OCI-LY7 (cell line): ENCODE measurements at regions not wholly inside any gene's neighbourhood (a gene's known extent, or its start where the extent isn't known, plus 50 kb on each side); places are given as distances from the start of the nearest gene placed in this dataset.

Experiments
- BruUV-seq: library from RNA; stranded (reverse); fragments of 400-500 nt; replicated peaks from 2 replicates; lab custom pipeline; 2021; lab: Mats Ljungman, UMichigan
- CTCF ChIA-PET: fragments of 300-600 bp; sonication (Branson Sonifier 250); formaldehyde crosslinking; loops from one replicate; lab custom pipeline; 2022; ENCODE audit warnings: antibody characterized with exemption; ENCODE audit not compliant: unreplicated experiment; lab: Charles Lee
- POLR2A ChIA-PET: fragments of 300-600 bp; sonication (Branson Sonifier 250); formaldehyde crosslinking; loops from one replicate; lab custom pipeline; 2022; ENCODE audit warnings: antibody characterized with exemption; lab: Charles Lee
- DNase-seq: peaks from one replicate; pipeline ENCODE4 v3.0.0-alpha.2; 2015; ENCODE audit warnings: low spot score
- H2AFZ ChIP-seq: fragments of 200-600 bp; sonication (generic), shearing (Covaris generic); 2 replicates; pipeline ENCODE4 v1.6.1; 2014; ENCODE audit warnings: mild to moderate bottlenecking, antibody characterized with exemption, low read length, moderate library complexity
- H3K27ac ChIP-seq: fragments of 200-600 bp; sonication (generic); 2 replicates; pipeline ENCODE4 v1.5.1; 2014; ENCODE audit warnings: mixed run types, low read depth, mild to moderate bottlenecking, moderate library complexity, low read length, inconsistent platforms; ENCODE audit not compliant: poor library complexity, severe bottlenecking
- H3K36me3 ChIP-seq: fragments of 200-600 bp; sonication (generic); 2 replicates; pipeline ENCODE4 v1.6.1; 2014; ENCODE audit warnings: mild to moderate bottlenecking, antibody characterized with exemption, low read length, moderate library complexity, mixed read lengths; ENCODE audit not compliant: insufficient read depth
- H3K4me1 ChIP-seq: fragments of 200-600 bp; sonication (generic); 2 replicates; pipeline ENCODE4 v1.5.1; 2014; ENCODE audit warnings: mild to moderate bottlenecking, low read length; ENCODE audit not compliant: insufficient read depth, poor library complexity, severe bottlenecking
- H3K4me2 ChIP-seq: fragments of 200-600 bp; sonication (generic); 2 replicates; pipeline ENCODE4 v1.6.1; 2014; ENCODE audit warnings: mild to moderate bottlenecking, low read length
- H3K4me3 ChIP-seq: fragments of 200-600 bp; sonication (generic); 2 replicates; pipeline ENCODE4 v1.5.1; 2014; ENCODE audit warnings: mild to moderate bottlenecking, low read depth, low read length; ENCODE audit not compliant: poor library complexity, severe bottlenecking
- H3K79me2 ChIP-seq: fragments of 200-600 bp; sonication (generic); 2 replicates; pipeline ENCODE4 v1.6.1; 2016; ENCODE audit warnings: low read depth, mild to moderate bottlenecking, low read length, moderate library complexity, mixed read lengths; ENCODE audit not compliant: insufficient read depth
- H3K9me2 ChIP-seq: fragments of 200-600 bp; sonication (generic); 2 replicates; pipeline ENCODE4 v1.6.1; 2016; ENCODE audit warnings: mild to moderate bottlenecking, low read length, mixed read lengths; ENCODE audit not compliant: insufficient read depth
- H3K9me3 ChIP-seq: fragments of 200-600 bp; sonication (generic); 2 replicates; pipeline ENCODE4 v1.6.1; 2014; ENCODE audit warnings: mild to moderate bottlenecking, mixed run types, low read length, mixed read lengths
- H4K20me1 ChIP-seq: fragments of 200-600 bp; sonication (generic); 2 replicates; pipeline ENCODE4 v1.6.1; 2014; ENCODE audit warnings: mild to moderate bottlenecking, antibody characterized with exemption, low read length, moderate library complexity, mixed read lengths; ENCODE audit not compliant: insufficient read depth
- CTCF ChIP-seq: fragments of 200-600 bp; sonication (generic); conservative IDR thresholded peaks from 2 replicates; pipeline ENCODE4 v1.5.1; 2014; ENCODE audit warnings: mild to moderate bottlenecking, antibody characterized with exemption, low read length, moderate library complexity, mixed read lengths
- EZH2phosphoT487 ChIP-seq: fragments of 200-600 bp; sonication (generic); IDR thresholded peaks from 2 replicates; pipeline ENCODE4 v1.6.1; 2018; ENCODE audit warnings: low read depth, borderline replicate concordance, mild to moderate bottlenecking, mixed run types, antibody characterized with exemption, low read length, moderate library complexity, mixed read lengths
- intact Hi-C: fragments of 100-400 bp; cut with micrococcal nuclease; formaldehyde crosslinking; loops from one replicate; pipeline ENCODE4 v1.10.0; 2022; ENCODE audit not compliant: unreplicated experiment

GRCh38 chr3:104916971-104917370 is 449.7 kb upstream of the ALCAM start:
- intact Hi-C loops: no loop called here
- Histone ChIP-seq H3K4me2 (no peak overlapping the region), H2AFZ (no peak overlapping the region), H3K79me2 (no peaks in the 10 kb centered on the region), H3K36me3 (no peaks in the 10 kb centered on the region), H3K4me3 (no peak overlapping the region), H3K9me3 (no peaks in the 10 kb centered on the region), H3K9me2 (no peaks in the 10 kb centered on the region), H4K20me1 (no peaks in the 10 kb centered on the region), H3K27ac (no peak overlapping the region), H3K4me1 (no peaks in the 10 kb centered on the region)
- POLR2A ChIA-PET: interaction anchor here (0.5 to 0.6 kb wide), 2 partner anchors 35 to 723 kb away, joined by 3 read pairs; no protein-coding TSS in a partner anchor
- no peak for DNase-seq
- TF ChIP-seq CTCF (no peak), EZH2phosphoT487 (no peak)
- CTCF ChIA-PET: no interaction called here
- BruUV-seq: no TSS peak

GRCh38 chr3:104920512-104920911 is 446.2 kb upstream of the ALCAM start:
- Histone ChIP-seq H3K4me2 (no peak overlapping the region), H3K27ac (no peak overlapping the region), H3K4me3 (no peak overlapping the region), H4K20me1 (no peaks in the 10 kb centered on the region), H3K9me2 (no peaks in the 10 kb centered on the region), H3K79me2 (no peaks in the 10 kb centered on the region), H3K9me3 (no peaks in the 10 kb centered on the region), H2AFZ (no peak overlapping the region), H3K4me1 (no peaks in the 10 kb centered on the region), H3K36me3 (no peaks in the 10 kb centered on the region)
- intact Hi-C loops: no loop called here
- POLR2A ChIA-PET: interaction anchor here (1.4 kb wide), 1 partner anchor 57 kb away, joined by 3 read pairs; no protein-coding TSS in a partner anchor
- BruUV-seq: no TSS peak
- no peak for DNase-seq
- CTCF ChIA-PET: no interaction called here
- TF ChIP-seq CTCF: no peak
- TF ChIP-seq EZH2phosphoT487: no peak

DNA sequence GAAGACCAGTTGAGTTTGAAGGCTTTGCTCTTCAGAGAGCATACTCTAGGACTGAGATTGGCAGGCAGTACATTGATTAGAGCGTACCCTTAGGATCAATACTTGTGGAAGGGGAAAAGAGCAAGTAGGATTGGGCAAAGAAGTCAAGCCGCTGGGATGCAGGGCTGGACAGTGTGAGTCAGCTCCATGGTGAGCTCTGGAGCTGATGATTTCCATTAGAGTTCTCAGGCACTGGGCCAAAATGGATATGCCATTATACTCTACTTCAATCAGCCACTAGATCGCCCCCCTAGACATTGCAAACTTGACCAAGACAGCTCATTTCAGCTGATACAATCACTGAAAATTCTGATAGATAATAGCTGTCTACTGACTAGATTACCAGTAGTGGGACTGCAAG is 432.7 kb upstream of the ALCAM start:
- no TSS peak for BruUV-seq

More for the DNA sequence above, 432.7 kb upstream of the ALCAM start:
- no peaks in the 10 kb centered on the region for H3K36me3 ChIP-seq
- H3K9me3 ChIP-seq: no peaks in the 10 kb centered on the region
- H3K4me3 ChIP-seq: no peak overlapping the region
- H4K20me1 ChIP-seq: no peaks in the 10 kb centered on the region
- H3K4me2 ChIP-seq: no peak overlapping the region
- ChIA-PET CTCF (no interaction called here), POLR2A (no interaction called here)
- no peaks in the 10 kb centered on the region; the same call in 1 of the 2 replicates for H3K9me2 ChIP-seq
- no peak overlapping the region for H2AFZ ChIP-seq
- no peaks in the 10 kb centered on the region for H3K4me1 ChIP-seq
- intact Hi-C loops: no loop called here
- H3K27ac ChIP-seq: no peak overlapping the region
- no peak for DNase-seq
- no peak for TF ChIP-seq EZH2phosphoT487
- no peak for TF ChIP-seq CTCF
- H3K79me2 ChIP-seq: no peaks in the 10 kb centered on the region
